IMR-90 (cell line): ENCODE measurements at regions not wholly inside any gene's neighbourhood (a gene's known extent, or its start where the extent isn't known, plus 50 kb on each side); places are given as distances from the start of the nearest gene placed in this dataset.

Experiments used
- ATAC-seq: fragments of 200-7000 bp; cut with Tn5 transposase; 2 replicates; pipeline ENCODE4 v1.9.1; 2020; ENCODE audit warnings: low read depth, mild to moderate bottlenecking, moderate library complexity
- BruUV-seq: library from RNA; stranded (reverse); fragments of 400-500 nt; replicated peaks from 2 replicates; lab custom pipeline; 2021; lab: Mats Ljungman, UMichigan
- CTCF ChIA-PET: fragments of 300-600 bp; formaldehyde crosslinking; extraction: SDS; loops from one replicate; lab custom pipeline; 2021; ENCODE audit warnings: antibody characterized with exemption; lab: Yijun Ruan, JAX
- POLR2A ChIA-PET: fragments of 300-600 bp; sonication (Branson Sonifier 250); formaldehyde crosslinking; loops from one replicate; lab custom pipeline; 2022; ENCODE audit warnings: antibody characterized with exemption; ENCODE audit not compliant: unreplicated experiment; lab: Charles Lee
- DNase-seq: peaks from one replicate; pipeline ENCODE4 v3.0.0; 2013
- H2AFZ ChIP-seq: replicated peaks from 2 replicates; pipeline ENCODE3; 2013; ENCODE audit warnings: low read length, mild to moderate bottlenecking; ENCODE audit not compliant: poor library complexity
- H2AK5ac ChIP-seq: 2 replicates; pipeline ENCODE4 v1.6.1; 2013; ENCODE audit warnings: low read depth, low read length, inconsistent platforms
- H2AK9ac ChIP-seq: replicated peaks from 2 replicates; pipeline ENCODE3; 2013; ENCODE audit warnings: mild to moderate bottlenecking, low read depth, low read length, moderate library complexity; ENCODE audit not compliant: poor library complexity
- H2BK120ac ChIP-seq: 2 replicates; pipeline ENCODE4 v1.6.1; 2013; ENCODE audit warnings: low read depth, low read length, inconsistent platforms
- H2BK15ac ChIP-seq: 3 replicates; pipeline ENCODE4 v1.6.1; 2013; ENCODE audit warnings: low read depth, low read length, inconsistent platforms
- H2BK20ac ChIP-seq: 2 replicates; pipeline ENCODE4 v1.6.1; 2013; ENCODE audit warnings: low read depth, mild to moderate bottlenecking, inconsistent platforms, low read length, moderate library complexity
- H2BK5ac ChIP-seq: 2 replicates; pipeline ENCODE4 v1.6.1; 2013; ENCODE audit warnings: mild to moderate bottlenecking, low read depth, low read length, inconsistent platforms; ENCODE audit not compliant: poor library complexity, severe bottlenecking
- H3K14ac ChIP-seq: replicated peaks from 2 replicates; pipeline ENCODE4 v1.6.1; 2013; ENCODE audit warnings: low read depth, low read length, inconsistent platforms
- H3K18ac ChIP-seq: 2 replicates; pipeline ENCODE4 v1.6.1; 2013; ENCODE audit warnings: low read depth, low read length, control low read depth
- H3K23ac ChIP-seq: 2 replicates; pipeline ENCODE4 v1.6.1; 2013; ENCODE audit warnings: low read depth, low read length, inconsistent platforms
- H3K27ac ChIP-seq: 2 replicates; pipeline ENCODE4 v1.5.1; 2013; ENCODE audit warnings: mild to moderate bottlenecking, control low read depth, low read length; ENCODE audit not compliant: insufficient read depth
- H3K27me3 ChIP-seq: 2 replicates; pipeline ENCODE4 v1.6.1; 2013; ENCODE audit warnings: low read length; ENCODE audit not compliant: control insufficient read depth, insufficient read depth
- H3K36me3 ChIP-seq: 2 replicates; pipeline ENCODE4 v1.6.1; 2013; ENCODE audit warnings: low read length, mixed read lengths; ENCODE audit not compliant: control insufficient read depth, insufficient read depth
- H3K4ac ChIP-seq: 2 replicates; pipeline ENCODE4 v1.6.1; 2013; ENCODE audit warnings: low read depth, low read length, inconsistent platforms
- H3K4me1 ChIP-seq: 2 replicates; pipeline ENCODE4 v1.6.1; 2013; ENCODE audit warnings: low read length, mixed read lengths; ENCODE audit not compliant: control insufficient read depth, insufficient read depth
- H3K4me2 ChIP-seq: 2 replicates; pipeline ENCODE4 v1.6.1; 2013; ENCODE audit warnings: low read depth, mild to moderate bottlenecking, control low read depth, low read length, moderate library complexity
- H3K4me3 ChIP-seq: 2 replicates; pipeline ENCODE4 v1.5.1; 2013; ENCODE audit warnings: low read depth, mild to moderate bottlenecking, control low read depth, low read length, moderate library complexity; ENCODE audit not compliant: insufficient read depth
- H3K56ac ChIP-seq: 2 replicates; pipeline ENCODE4 v1.6.1; 2013; ENCODE audit warnings: low read length, inconsistent platforms; ENCODE audit not compliant: insufficient read depth; ENCODE audit errors: extremely low read depth
- H3K79me1 ChIP-seq, 2 experiments: 2 replicates each; pipeline ENCODE4 v1.6.1; 2013; ENCODE audit warnings: low read length in 2 of 2, inconsistent platforms in 1 of 2, low read depth in 1 of 2
- H3K9ac ChIP-seq: 2 replicates; pipeline ENCODE4 v1.6.1; 2013; ENCODE audit warnings: low read depth, low read length, control low read depth
- H3K9me1 ChIP-seq: 2 replicates; pipeline ENCODE4 v1.6.1; 2013; ENCODE audit warnings: low read length, inconsistent platforms; ENCODE audit not compliant: insufficient read depth
- H3K9me3 ChIP-seq: 2 replicates; pipeline ENCODE4 v1.6.1; 2013; ENCODE audit warnings: low read length; ENCODE audit not compliant: control insufficient read depth, insufficient read depth
- H4K20me1 ChIP-seq: 2 replicates; pipeline ENCODE4 v1.6.1; 2013; ENCODE audit warnings: low read length, inconsistent platforms; ENCODE audit not compliant: insufficient read depth
- H4K5ac ChIP-seq: 2 replicates; pipeline ENCODE4 v1.6.1; 2013; ENCODE audit warnings: mild to moderate bottlenecking, low read depth, low read length, control low read depth
- H4K8ac ChIP-seq, 2 experiments: 2 replicates each; pipeline ENCODE4 v1.6.1; 2013; ENCODE audit warnings: low read depth in 2 of 2, low read length in 2 of 2, control low read depth in 1 of 2, inconsistent platforms in 1 of 2
- H4K91ac ChIP-seq: 2 replicates; pipeline ENCODE4 v1.6.1; 2013; ENCODE audit warnings: low read depth, low read length, inconsistent platforms; ENCODE audit not compliant: insufficient read depth
- BHLHE40 ChIP-seq: fragments of 150-350 bp; IDR thresholded peaks from 2 replicates; pipeline ENCODE4 v1.6.1; 2016; ENCODE audit warnings: mild to moderate bottlenecking, low read depth, low read length
- CEBPB ChIP-seq: IDR thresholded peaks from 2 replicates; pipeline ENCODE4 v1.6.1; 2012; ENCODE audit warnings: low read depth, low read length, improper control_type of control experiment
- CHD1 ChIP-seq: IDR thresholded peaks from 2 replicates; pipeline ENCODE4 v1.6.1; 2012; ENCODE audit warnings: low read depth, low read length, improper control_type of control experiment
- FOS ChIP-seq: fragments of 150-350 bp; IDR thresholded peaks from 2 replicates; pipeline ENCODE4 v1.6.1; 2016; ENCODE audit warnings: low read depth, low read length
- MAZ ChIP-seq: IDR thresholded peaks from 2 replicates; pipeline ENCODE4 v1.6.1; 2012; ENCODE audit warnings: low read depth, mild to moderate bottlenecking, low read length, improper control_type of control experiment, moderate library complexity, borderline replicate concordance
- MXI1 ChIP-seq: IDR thresholded peaks from 2 replicates; pipeline ENCODE4 v1.6.1; 2012; ENCODE audit warnings: low read depth, mild to moderate bottlenecking, low read length, moderate library complexity, borderline replicate concordance
- NFE2L2 ChIP-seq: fragments of 150-350 bp; IDR thresholded peaks from 2 replicates; pipeline ENCODE4 v1.6.1; 2016; ENCODE audit warnings: low read depth, mild to moderate bottlenecking, low read length
- POLR2A ChIP-seq: IDR thresholded peaks from 2 replicates; pipeline ENCODE4 v1.6.1; 2012; ENCODE audit warnings: mild to moderate bottlenecking, low read depth, low read length
- RFX5 ChIP-seq: IDR thresholded peaks from 2 replicates; pipeline ENCODE4 v1.8.0; 2012; ENCODE audit warnings: low read depth, mild to moderate bottlenecking, low read length, moderate library complexity
- SMC3 ChIP-seq: fragments of 150-350 bp; IDR thresholded peaks from 2 replicates; pipeline ENCODE4 v1.6.1; 2016; ENCODE audit warnings: low read depth, mild to moderate bottlenecking, antibody characterized with exemption, low read length, moderate library complexity
- WGBS, 2 experiments: methylation state at CpG; one replicate each; pipeline versions ENCODE4 v1.1.5 to v1.1.7; 2013; ENCODE audit warnings: missing lambda C conversion rate in 2 of 2; ENCODE audit not compliant: insufficient read length in 1 of 2; ENCODE audit errors: extremely low coverage in 2 of 2; 5-methylcytosine and 5-hydroxymethylcytosine counted together
- dilution Hi-C: fragments of 300-500 bp; cut with HindIII; formaldehyde crosslinking; loops from one replicate; pipeline ENCODE4 v1.14.3; 2018; ENCODE audit warnings: low sequenced_read_pairs; ENCODE audit not compliant: unreplicated experiment
- in situ Hi-C: fragments of 300-500 bp; cut with MboI; formaldehyde crosslinking; loops from 3 replicates; pipeline ENCODE4 v1.14.3; 2019; ENCODE audit warnings: low sequenced_read_pairs, inconsistent platforms, mixed read lengths
- intact Hi-C: fragments of 100-400 bp; cut with micrococcal nuclease; formaldehyde crosslinking; loops from 2 replicates; pipeline ENCODE4 v1.10.0; 2022
- TF ChIP-seq, protein P1 (sequence below): fragments of 150-350 bp; IDR thresholded peaks from 2 replicates; pipeline ENCODE4 v1.6.1; 2017; ENCODE audit warnings: mild to moderate bottlenecking, antibody characterized with exemption, low read length, low read depth
- TF ChIP-seq, protein P2 (sequence below): fragments of 150-350 bp; IDR thresholded peaks from 2 replicates; pipeline ENCODE4 v1.6.1; 2016; ENCODE audit warnings: low read depth, mild to moderate bottlenecking, low read length, moderate library complexity, borderline replicate concordance
- TF ChIP-seq, protein P3 (sequence below): conservative IDR thresholded peaks from 2 replicates; pipeline ENCODE4 v1.5.1; 2012; ENCODE audit warnings: mild to moderate bottlenecking, low read depth, low read length, improper control_type of control experiment

DNA sequence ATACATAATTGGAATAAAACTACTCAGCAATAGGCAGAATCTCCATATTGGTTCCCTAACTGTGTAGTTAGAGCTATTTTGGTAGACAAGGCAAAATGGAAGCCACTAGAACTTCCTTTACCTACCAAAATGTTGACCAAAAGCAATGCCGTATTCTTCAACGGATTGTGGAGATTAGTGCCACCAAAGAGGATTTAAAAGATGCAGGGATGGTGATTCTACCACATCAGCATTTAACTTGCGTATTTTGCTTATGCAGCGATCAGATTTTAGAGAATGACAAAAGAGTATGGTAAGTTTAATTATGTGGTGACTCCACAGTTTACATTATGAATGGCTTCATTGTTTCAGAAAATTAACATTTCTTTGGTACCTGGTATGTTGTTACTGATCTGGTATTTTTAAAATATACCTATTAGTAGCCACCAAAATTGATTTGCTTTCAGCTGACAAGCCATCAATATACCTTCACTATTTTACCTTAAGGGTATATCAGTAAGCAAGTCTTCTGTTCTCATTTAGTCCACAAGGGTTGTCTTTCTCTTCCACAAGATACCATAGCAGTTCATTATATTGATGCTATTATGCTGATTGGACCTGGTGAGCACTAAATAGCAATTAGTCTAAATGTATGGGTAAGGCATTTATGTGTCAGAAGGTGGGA lies 1910.7 kb upstream of the PRR20A start:
- Histone ChIP-seq H2BK20ac (no peak overlapping the region), H3K4me3 (no peak overlapping the region), H3K4ac (no peak overlapping the region), H3K36me3 (no peaks in the 10 kb centered on the region), H3K18ac (no peak overlapping the region), H4K91ac (no peak overlapping the region), H3K4me2 (no peak overlapping the region), H3K27ac (no peak overlapping the region), H3K23ac (no peak overlapping the region), H3K14ac (no peak overlapping the region), H3K4me1 (no peaks in the 10 kb centered on the region), H4K5ac (no peak overlapping the region), H2AK9ac (no peak overlapping the region), H4K20me1 (no peaks in the 10 kb centered on the region), H3K56ac (no peak overlapping the region), H3K9ac (no peak overlapping the region), H3K9me3 (no peaks in the 10 kb centered on the region), H3K79me1 (no peaks in the 10 kb centered on the region), H3K9me1 (no peaks in the 10 kb centered on the region), H4K8ac (no peak overlapping the region), H2BK120ac (no peak overlapping the region), H2BK5ac (no peak overlapping the region), H2BK15ac (no peak overlapping the region), H3K27me3 (no peaks in the 10 kb centered on the region), H2AK5ac (no peak overlapping the region), H2AFZ (no peak overlapping the region)
- WGBS, 2 experiments, result no CpG with 5 or more reads among the region's 4 CpGs
- TF ChIP-seq POLR2A, result no peak
- TF ChIP-seq, protein P1, sequence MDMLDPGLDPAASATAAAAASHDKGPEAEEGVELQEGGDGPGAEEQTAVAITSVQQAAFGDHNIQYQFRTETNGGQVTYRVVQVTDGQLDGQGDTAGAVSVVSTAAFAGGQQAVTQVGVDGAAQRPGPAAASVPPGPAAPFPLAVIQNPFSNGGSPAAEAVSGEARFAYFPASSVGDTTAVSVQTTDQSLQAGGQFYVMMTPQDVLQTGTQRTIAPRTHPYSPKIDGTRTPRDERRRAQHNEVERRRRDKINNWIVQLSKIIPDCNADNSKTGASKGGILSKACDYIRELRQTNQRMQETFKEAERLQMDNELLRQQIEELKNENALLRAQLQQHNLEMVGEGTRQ, result no peak
- no peak for TF ChIP-seq MXI1
- TF ChIP-seq, protein P2, sequence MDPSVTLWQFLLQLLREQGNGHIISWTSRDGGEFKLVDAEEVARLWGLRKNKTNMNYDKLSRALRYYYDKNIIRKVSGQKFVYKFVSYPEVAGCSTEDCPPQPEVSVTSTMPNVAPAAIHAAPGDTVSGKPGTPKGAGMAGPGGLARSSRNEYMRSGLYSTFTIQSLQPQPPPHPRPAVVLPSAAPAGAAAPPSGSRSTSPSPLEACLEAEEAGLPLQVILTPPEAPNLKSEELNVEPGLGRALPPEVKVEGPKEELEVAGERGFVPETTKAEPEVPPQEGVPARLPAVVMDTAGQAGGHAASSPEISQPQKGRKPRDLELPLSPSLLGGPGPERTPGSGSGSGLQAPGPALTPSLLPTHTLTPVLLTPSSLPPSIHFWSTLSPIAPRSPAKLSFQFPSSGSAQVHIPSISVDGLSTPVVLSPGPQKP, result no peak
- no peak for TF ChIP-seq RFX5
- no peak for TF ChIP-seq CEBPB
- TF ChIP-seq, protein P3, sequence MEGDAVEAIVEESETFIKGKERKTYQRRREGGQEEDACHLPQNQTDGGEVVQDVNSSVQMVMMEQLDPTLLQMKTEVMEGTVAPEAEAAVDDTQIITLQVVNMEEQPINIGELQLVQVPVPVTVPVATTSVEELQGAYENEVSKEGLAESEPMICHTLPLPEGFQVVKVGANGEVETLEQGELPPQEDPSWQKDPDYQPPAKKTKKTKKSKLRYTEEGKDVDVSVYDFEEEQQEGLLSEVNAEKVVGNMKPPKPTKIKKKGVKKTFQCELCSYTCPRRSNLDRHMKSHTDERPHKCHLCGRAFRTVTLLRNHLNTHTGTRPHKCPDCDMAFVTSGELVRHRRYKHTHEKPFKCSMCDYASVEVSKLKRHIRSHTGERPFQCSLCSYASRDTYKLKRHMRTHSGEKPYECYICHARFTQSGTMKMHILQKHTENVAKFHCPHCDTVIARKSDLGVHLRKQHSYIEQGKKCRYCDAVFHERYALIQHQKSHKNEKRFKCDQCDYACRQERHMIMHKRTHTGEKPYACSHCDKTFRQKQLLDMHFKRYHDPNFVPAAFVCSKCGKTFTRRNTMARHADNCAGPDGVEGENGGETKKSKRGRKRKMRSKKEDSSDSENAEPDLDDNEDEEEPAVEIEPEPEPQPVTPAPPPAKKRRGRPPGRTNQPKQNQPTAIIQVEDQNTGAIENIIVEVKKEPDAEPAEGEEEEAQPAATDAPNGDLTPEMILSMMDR, result no peak
- no peak for TF ChIP-seq NFE2L2
- no peak for TF ChIP-seq FOS
- no peak for TF ChIP-seq SMC3
- TF ChIP-seq MAZ, result no peak
- no peak for TF ChIP-seq BHLHE40
- no peak for TF ChIP-seq CHD1
- ChIA-PET POLR2A (no interaction called here), CTCF (no interaction called here)
- no peak for ATAC-seq
- dilution Hi-C loops (no loop called here), intact Hi-C loops (no loop called here), in situ Hi-C loops (no loop called here)
- no TSS peak for BruUV-seq
- DNase-seq, result no peak
